Left ventricle myocardium inferior (tissue), 1 donor: ENCODE measurements at regions not wholly inside any gene's neighbourhood (a gene's known extent, or its start where the extent isn't known, plus 50 kb on each side); places are given as distances from the start of the nearest gene placed in this dataset.
"Not testable (repeated sequence)": the region's sequence is repeated elsewhere in the genome, so short reads cannot be mapped to it uniquely, and the experiment has no call there.

Experiments used
- DNase-seq: peaks from one replicate; pipeline ENCODE4 v3.0.0-alpha.2; 2020
- H3K27ac ChIP-seq: fragments of 200-600 bp; replicated peaks from 2 replicates; pipeline ENCODE4 v1.8.0; 2021
- H3K27me3 ChIP-seq: fragments of 200-600 bp; 2 replicates; pipeline ENCODE4 v1.8.0; 2021; ENCODE audit warnings: low read depth
- H3K36me3 ChIP-seq: fragments of 200-600 bp; 2 replicates; pipeline ENCODE4 v1.8.0; 2021
- H3K4me1 ChIP-seq: fragments of 200-600 bp; 2 replicates; pipeline ENCODE4 v1.8.0; 2021
- H3K4me3 ChIP-seq: fragments of 200-600 bp; 2 replicates; pipeline ENCODE4 v1.8.0; 2021; ENCODE audit warnings: mild to moderate bottlenecking, moderate library complexity
- H3K9me3 ChIP-seq: fragments of 200-600 bp; replicated peaks from 2 replicates; pipeline ENCODE4 v1.8.0; 2021
- intact Hi-C: fragments of 100-400 bp; cut with micrococcal nuclease; formaldehyde crosslinking; loops from one replicate; pipeline ENCODE4 v1.11.0; 2022
- TF ChIP-seq, protein P1 (sequence below): fragments of 200-600 bp; IDR thresholded peaks from 2 replicates; pipeline ENCODE4 v1.8.0; 2021; ENCODE audit warnings: antibody characterized with exemption, mild to moderate bottlenecking, borderline replicate concordance
- donor health status: DM: no; HTN: yes; CAD: no; lungs with severe emphysema.

DNA sequence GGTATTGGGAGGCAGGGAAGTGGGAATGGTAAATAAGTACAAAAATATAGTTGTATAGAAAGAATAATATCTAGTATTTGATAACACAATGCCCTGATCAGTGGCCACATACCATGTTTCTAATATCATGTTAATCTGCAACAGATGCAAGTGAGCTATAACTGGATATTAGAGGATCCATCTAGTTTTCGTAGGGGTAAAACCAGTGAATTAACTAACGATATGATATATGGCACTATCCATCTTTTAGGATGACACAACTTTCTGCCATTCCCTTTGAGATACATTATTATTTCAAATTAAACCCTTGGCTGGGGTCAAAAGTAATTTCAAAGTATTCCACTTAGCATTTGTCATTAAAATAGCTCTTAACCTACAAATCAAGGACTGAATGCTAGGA, 1686.2 kb downstream of the SLITRK1 start:
- H3K4me1 ChIP-seq, result no peaks in the 10 kb centered on the region
- H3K4me3 ChIP-seq, result no peak overlapping the region
- TF ChIP-seq, protein P1, sequence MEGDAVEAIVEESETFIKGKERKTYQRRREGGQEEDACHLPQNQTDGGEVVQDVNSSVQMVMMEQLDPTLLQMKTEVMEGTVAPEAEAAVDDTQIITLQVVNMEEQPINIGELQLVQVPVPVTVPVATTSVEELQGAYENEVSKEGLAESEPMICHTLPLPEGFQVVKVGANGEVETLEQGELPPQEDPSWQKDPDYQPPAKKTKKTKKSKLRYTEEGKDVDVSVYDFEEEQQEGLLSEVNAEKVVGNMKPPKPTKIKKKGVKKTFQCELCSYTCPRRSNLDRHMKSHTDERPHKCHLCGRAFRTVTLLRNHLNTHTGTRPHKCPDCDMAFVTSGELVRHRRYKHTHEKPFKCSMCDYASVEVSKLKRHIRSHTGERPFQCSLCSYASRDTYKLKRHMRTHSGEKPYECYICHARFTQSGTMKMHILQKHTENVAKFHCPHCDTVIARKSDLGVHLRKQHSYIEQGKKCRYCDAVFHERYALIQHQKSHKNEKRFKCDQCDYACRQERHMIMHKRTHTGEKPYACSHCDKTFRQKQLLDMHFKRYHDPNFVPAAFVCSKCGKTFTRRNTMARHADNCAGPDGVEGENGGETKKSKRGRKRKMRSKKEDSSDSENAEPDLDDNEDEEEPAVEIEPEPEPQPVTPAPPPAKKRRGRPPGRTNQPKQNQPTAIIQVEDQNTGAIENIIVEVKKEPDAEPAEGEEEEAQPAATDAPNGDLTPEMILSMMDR, result no peak
- no peak for DNase-seq
- no peak overlapping the region for H3K27ac ChIP-seq
- H3K27me3 ChIP-seq, result no peaks in the 10 kb centered on the region
- no peaks in the 10 kb centered on the region for H3K36me3 ChIP-seq
- intact Hi-C loops, result no loop called here
- H3K9me3 ChIP-seq, result peaks cover 12% of the 10 kb centered on the region

DNA sequence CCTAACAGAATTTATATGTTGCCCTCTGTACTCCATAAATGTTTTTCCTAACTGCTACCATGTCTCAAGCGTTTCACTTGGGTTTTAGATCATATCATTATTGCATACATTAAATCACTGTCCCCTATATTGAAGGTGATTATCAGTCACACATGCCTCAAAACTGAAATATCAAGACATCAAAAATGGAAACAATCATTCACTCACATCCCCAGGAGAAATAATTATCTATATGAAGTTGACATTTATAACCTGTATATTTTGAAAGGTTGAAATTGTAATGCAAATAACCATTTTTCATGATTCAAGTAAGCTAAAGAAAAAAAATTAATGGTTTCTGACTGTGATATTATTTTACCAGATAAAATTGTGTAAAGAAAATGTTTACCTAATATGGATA, 1695.0 kb downstream of the SLITRK1 start:
- Histone ChIP-seq H3K4me3 (no peak overlapping the region), H3K27me3 (no peaks in the 10 kb centered on the region), H3K4me1 (no peaks in the 10 kb centered on the region), H3K36me3 (no peaks in the 10 kb centered on the region), H3K9me3 (no peaks in the 10 kb centered on the region), H3K27ac (no peak overlapping the region)
- intact Hi-C loops, result no loop called here
- DNase-seq, result no peak
- TF ChIP-seq, protein P1, result no peak

DNA sequence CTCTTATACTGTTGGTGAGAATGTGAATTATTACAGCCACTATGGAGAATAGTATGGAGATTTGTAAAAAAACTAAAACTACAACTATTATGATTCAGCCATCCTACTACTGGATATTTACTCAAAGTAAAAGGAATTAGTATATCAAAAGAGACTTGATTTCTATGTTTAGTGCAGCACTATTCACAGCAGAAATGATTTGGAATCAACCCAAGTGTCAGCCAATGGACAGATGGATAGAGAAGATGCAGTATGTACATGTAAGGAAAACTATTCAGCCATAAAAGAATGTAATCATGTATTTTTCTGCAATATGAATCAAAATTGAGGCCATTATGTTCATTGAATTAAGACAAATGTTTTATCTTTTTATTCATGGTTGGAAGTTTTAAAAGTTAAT, 1705.5 kb downstream of the SLITRK1 start:
- H3K9me3 ChIP-seq, result peaks cover 32% of the 10 kb centered on the region
- no peak overlapping the region for H3K4me3 ChIP-seq
- no peak for DNase-seq
- no peaks in the 10 kb centered on the region for H3K4me1 ChIP-seq
- H3K36me3 ChIP-seq, result no peaks in the 10 kb centered on the region
- intact Hi-C loops, result no loop called here
- TF ChIP-seq, protein P1, result no peak
- no peaks in the 10 kb centered on the region for H3K27me3 ChIP-seq
- no peak overlapping the region for H3K27ac ChIP-seq

DNA sequence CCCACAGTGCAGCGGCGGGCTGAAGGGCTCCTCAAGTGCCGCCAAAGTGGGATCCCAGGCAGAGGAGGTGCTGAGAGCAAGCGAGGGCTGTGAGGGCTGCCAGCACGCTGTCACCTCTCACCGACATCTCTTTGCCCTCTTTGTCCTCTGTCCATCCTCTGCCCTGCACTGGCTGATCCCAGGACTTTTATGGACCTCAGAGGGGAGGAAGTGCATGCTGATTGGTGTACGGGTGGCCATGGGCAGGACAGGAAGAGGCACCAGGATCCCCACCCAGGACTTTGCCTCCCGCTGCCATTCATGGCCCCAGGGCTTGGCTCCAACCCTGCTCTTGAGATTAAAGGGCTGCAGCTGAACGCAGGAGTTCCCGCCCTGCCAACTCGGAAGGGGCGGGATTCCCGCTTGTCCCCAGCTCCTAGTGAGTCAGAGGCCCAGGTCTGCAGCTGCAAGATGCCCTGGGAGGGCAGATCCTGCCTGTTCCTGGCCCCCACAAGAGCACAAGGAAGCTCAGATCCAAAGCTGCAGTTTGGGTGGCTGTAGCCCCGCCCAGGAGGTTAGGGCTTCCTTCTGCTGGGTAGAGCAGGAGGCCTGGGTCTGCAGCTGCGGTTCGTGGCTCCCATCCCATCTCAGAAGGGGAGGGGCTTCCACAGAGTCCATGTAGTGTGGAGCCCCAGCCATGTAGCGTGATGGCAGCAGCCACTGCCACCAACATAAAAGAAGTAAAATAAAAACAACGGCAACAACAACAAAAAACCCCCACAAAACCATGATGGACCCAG, 1716.7 kb downstream of the SLITRK1 start:
- H3K27ac ChIP-seq, result no peak overlapping the region
- peaks cover 23% of the 10 kb centered on the region for H3K9me3 ChIP-seq
- DNase-seq, result no peak
- no peaks in the 10 kb centered on the region for H3K27me3 ChIP-seq
- H3K4me1 ChIP-seq, result no peaks in the 10 kb centered on the region
- intact Hi-C loops, result no loop called here
- no peaks in the 10 kb centered on the region for H3K36me3 ChIP-seq
- no peak overlapping the region for H3K4me3 ChIP-seq
- TF ChIP-seq, protein P1, result no peak

DNA sequence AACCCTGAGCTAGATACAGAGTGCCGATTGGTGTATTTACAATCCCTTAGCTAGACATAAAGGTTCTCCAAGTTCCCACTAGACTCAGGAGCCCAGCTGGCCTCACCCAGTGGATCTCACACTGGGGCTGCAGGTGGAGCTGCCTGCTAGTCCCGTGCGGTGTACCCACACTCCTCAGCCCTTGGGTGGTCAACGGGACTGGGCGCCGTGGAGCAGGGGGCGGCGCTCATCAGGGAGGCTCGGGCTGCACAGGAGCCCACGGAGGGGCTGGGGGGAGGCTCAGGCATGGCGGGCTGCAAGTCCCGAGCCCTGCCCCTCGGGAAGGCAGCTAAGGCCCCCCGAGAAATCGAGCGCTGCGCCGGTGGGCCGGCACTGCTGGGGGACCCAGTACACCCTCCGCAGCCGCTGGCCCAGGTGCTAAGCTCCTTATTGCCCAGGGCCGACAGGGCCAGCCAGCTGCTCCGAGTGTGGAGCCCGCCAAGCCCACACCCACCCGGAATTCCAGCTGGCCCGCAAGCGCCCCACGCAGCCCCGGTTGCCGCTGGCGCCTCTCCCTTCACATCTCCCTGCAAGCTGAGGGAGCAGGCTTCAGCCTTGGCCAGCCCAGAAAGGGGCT, 1717.4 kb downstream of the SLITRK1 start:
- DNase-seq, H3K27me3 ChIP-seq, H3K36me3 ChIP-seq, H3K27ac ChIP-seq, intact Hi-C loops, H3K4me3 ChIP-seq, H3K4me1 ChIP-seq: not testable (repeated sequence)
- peaks cover 18% of the 10 kb centered on the region for H3K9me3 ChIP-seq

DNA sequence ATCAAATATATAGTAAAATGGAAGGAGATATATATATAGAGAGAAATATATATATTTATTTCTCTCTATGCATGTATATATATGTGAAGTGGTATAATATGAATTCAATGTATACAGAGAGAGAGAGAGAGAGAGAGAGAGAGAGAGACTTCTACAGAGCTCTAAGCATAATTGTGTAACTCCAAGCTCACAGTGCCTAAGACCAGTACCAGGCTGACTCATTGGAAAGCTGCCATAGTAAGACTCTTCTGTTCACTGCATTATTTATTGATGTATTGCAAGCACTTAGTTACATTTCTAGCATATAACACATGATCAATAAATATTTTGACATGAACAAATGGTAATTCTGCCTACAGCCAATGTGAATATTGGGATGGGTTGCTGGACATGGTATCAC, 1734.7 kb downstream of the SLITRK1 start:
- intact Hi-C loops, result no loop called here
- peaks cover 9% of the 10 kb centered on the region for H3K9me3 ChIP-seq
- H3K4me3 ChIP-seq, result no peak overlapping the region
- H3K27me3 ChIP-seq, result no peaks in the 10 kb centered on the region
- TF ChIP-seq, protein P1, result no peak
- no peaks in the 10 kb centered on the region for H3K4me1 ChIP-seq
- H3K27ac ChIP-seq, result no peak overlapping the region
- DNase-seq, result no peak
- no peaks in the 10 kb centered on the region for H3K36me3 ChIP-seq
